Activated T-helper 17 cell treated with anti-CD3 and anti-CD28 coated beads, Interleukin-2, amount 50 U/mL, for 72 hours (primary cell): ENCODE measurements at regions not wholly inside any gene's neighbourhood (a gene's known extent, or its start where the extent isn't known, plus 50 kb on each side); places are given as distances from the start of the nearest gene placed in this dataset.

Experiments
- ATAC-seq: fragments of 150-1000 bp; cut with Tn5 transposase; replicated peaks from 2 replicates; pipeline ENCODE4 v1.10.0; 2021; ENCODE audit warnings: mild to moderate bottlenecking, moderate library complexity
- H3K27ac Mint-ChIP-seq: one replicate; pipeline ENCODE4 v1.8.0; 2022; ENCODE audit warnings: mixed read lengths
- H3K27me3 Mint-ChIP-seq: one replicate; pipeline ENCODE4 v1.8.0; 2022; ENCODE audit warnings: mixed read lengths
- H3K36me3 Mint-ChIP-seq: one replicate; pipeline ENCODE4 v1.8.0; 2022; ENCODE audit warnings: low read depth, mild to moderate bottlenecking, mixed read lengths
- H3K4me1 Mint-ChIP-seq: one replicate; pipeline ENCODE4 v1.8.0; 2022; ENCODE audit warnings: mixed read lengths
- H3K4me3 Mint-ChIP-seq: one replicate; pipeline ENCODE4 v1.8.0; 2022; ENCODE audit warnings: mild to moderate bottlenecking, mixed read lengths
- H3K9me3 Mint-ChIP-seq: one replicate; pipeline ENCODE4 v1.8.0; 2022; ENCODE audit warnings: mixed read lengths

- Mint-ChIP-seq H3K36me3 (no peaks in the 10 kb centered on the region), H3K4me3 (no peak overlapping the region), H3K9me3 (peaks cover 15% of the 10 kb centered on the region), H3K27me3 (no peaks in the 10 kb centered on the region), H3K4me1 (no peaks in the 10 kb centered on the region), H3K27ac (no peak overlapping the region)
- ATAC-seq = no peak
These were observed 1607.0 kb downstream of the PCDH9 start for GRCh38 chr13:65623148-65623547.

GRCh38 chr13:65615506-65615905 lies 1614.6 kb downstream of the PCDH9 start:
- ATAC-seq = no peak
- no peaks in the 10 kb centered on the region for H3K27me3 Mint-ChIP-seq
- H3K9me3 Mint-ChIP-seq = peaks cover 25% of the 10 kb centered on the region
- no peak overlapping the region for H3K4me3 Mint-ChIP-seq
- H3K4me1 Mint-ChIP-seq = no peaks in the 10 kb centered on the region
- H3K36me3 Mint-ChIP-seq = no peaks in the 10 kb centered on the region
- H3K27ac Mint-ChIP-seq = no peak overlapping the region

- Mint-ChIP-seq H3K27ac (no peak overlapping the region), H3K9me3 (peaks cover 18% of the 10 kb centered on the region), H3K36me3 (no peaks in the 10 kb centered on the region), H3K4me1 (no peaks in the 10 kb centered on the region), H3K4me3 (no peak overlapping the region), H3K27me3 (no peaks in the 10 kb centered on the region)
- ATAC-seq = no peak
These were observed 1617.1 kb downstream of the PCDH9 start for GRCh38 chr13:65613004-65613403.

DNA sequence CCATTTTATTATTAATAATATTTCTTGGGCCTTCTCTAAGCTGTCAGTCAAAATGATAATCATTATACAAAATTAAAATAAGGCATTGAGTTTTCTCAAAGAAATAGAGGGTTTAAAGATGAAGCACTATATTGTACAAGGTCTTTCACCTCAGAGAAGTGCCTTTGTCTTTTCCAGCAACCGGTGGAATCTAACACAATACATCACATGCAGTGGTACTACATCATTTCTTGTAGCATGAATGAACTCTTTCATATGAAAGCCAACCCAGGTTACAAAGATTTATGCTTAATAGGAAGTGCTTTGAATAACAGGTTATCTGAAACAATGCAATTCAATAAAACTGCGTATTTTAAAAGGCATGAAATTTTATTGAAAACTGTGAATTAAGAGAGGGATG lies 1620.8 kb downstream of the PCDH9 start:
- Mint-ChIP-seq H3K4me3 (no peak overlapping the region), H3K36me3 (no peaks in the 10 kb centered on the region), H3K27me3 (no peaks in the 10 kb centered on the region), H3K27ac (no peak overlapping the region), H3K4me1 (no peaks in the 10 kb centered on the region), H3K9me3 (peaks cover 10% of the 10 kb centered on the region)
- ATAC-seq = no peak

DNA sequence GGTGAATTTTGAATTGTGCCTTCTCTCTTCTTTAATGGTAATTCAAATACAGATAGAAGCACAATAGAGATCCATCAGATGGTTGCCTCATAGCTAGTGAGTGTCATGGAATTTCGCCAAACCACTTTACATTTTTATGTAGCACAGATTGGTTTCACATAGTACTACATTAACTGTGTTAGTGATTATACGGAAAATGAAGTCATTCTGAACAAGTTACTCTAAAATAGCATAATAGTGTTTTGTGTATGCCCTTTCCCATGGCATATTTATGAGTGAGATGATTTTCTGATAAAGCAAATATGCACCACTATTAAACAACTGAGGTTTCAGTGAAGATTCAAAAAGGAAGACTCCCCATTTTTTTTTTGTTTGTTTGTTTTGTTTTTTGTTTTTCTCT lies 1623.5 kb downstream of the PCDH9 start:
- no peak overlapping the region for H3K27ac Mint-ChIP-seq
- no peaks in the 10 kb centered on the region for H3K36me3 Mint-ChIP-seq
- H3K4me1 Mint-ChIP-seq = no peaks in the 10 kb centered on the region

DNA sequence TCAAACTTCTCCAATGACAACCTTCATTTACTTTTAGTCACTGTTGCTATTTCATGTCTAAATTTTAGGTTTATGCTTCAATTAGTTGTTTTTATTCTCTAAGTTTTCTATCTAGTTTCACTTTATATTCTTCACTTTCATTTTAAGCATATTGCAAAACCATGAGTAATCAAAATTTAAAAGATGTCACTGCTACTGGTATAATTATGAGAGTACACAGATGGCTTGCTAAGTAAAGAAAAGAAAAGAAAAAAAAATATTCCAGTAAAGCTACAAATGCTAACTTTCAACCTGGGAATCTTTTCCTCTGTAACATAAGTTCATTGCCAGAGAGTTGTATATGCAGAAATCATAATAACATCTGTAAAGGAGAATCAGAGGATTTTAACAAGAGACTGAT lies 1624.7 kb downstream of the PCDH9 start:
- ATAC-seq = no peak
- no peak overlapping the region for H3K27ac Mint-ChIP-seq
- H3K36me3 Mint-ChIP-seq = no peaks in the 10 kb centered on the region
- peaks cover 6% of the 10 kb centered on the region for H3K9me3 Mint-ChIP-seq
- H3K4me1 Mint-ChIP-seq = no peaks in the 10 kb centered on the region
- no peak overlapping the region for H3K4me3 Mint-ChIP-seq
- no peaks in the 10 kb centered on the region for H3K27me3 Mint-ChIP-seq

More for the DNA sequence above, 1623.5 kb downstream of the PCDH9 start:
- ATAC-seq = no peak
- Mint-ChIP-seq H3K4me3 (no peak overlapping the region), H3K9me3 (peaks cover 3% of the 10 kb centered on the region), H3K27me3 (no peaks in the 10 kb centered on the region)

GRCh38 chr13:65603160-65603559 lies 1627.0 kb downstream of the PCDH9 start:
- no peak overlapping the region for H3K4me3 Mint-ChIP-seq
- no peak overlapping the region for H3K27ac Mint-ChIP-seq
- no peaks in the 10 kb centered on the region for H3K27me3 Mint-ChIP-seq
- H3K4me1 Mint-ChIP-seq = no peaks in the 10 kb centered on the region
- no peaks in the 10 kb centered on the region for H3K36me3 Mint-ChIP-seq
- H3K9me3 Mint-ChIP-seq = peaks cover 12% of the 10 kb centered on the region
- ATAC-seq = no peak

GRCh38 chr13:65601855-65602254 lies 1628.3 kb downstream of the PCDH9 start:
- peaks cover 12% of the 10 kb centered on the region for H3K9me3 Mint-ChIP-seq
- H3K27me3 Mint-ChIP-seq = no peaks in the 10 kb centered on the region
- H3K27ac Mint-ChIP-seq = no peak overlapping the region
- no peak for ATAC-seq
- H3K4me3 Mint-ChIP-seq = no peak overlapping the region
- no peaks in the 10 kb centered on the region for H3K36me3 Mint-ChIP-seq
- no peaks in the 10 kb centered on the region for H3K4me1 Mint-ChIP-seq

DNA sequence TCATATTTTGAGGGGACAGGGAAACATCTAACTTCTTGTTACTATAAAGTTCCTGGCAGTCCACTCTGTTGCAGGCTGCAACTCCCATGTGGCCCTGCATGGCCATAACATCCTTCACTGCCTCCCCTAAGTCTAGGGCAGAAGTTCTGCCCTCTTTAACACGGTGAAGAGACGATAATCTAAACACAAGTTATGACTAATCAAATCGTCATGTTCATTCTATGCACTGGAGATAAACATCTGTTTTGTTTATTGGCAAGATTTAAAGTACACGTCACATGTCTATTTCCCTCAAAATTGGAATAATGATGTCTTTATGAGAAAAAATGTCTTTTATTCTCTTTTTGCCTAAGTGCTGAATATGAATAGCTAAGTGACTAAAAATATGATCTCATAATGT lies 1629.4 kb downstream of the PCDH9 start:
- no peak overlapping the region for H3K27ac Mint-ChIP-seq
- H3K4me3 Mint-ChIP-seq = no peak overlapping the region
- H3K4me1 Mint-ChIP-seq = no peaks in the 10 kb centered on the region
- no peaks in the 10 kb centered on the region for H3K36me3 Mint-ChIP-seq
- H3K27me3 Mint-ChIP-seq = no peaks in the 10 kb centered on the region
- ATAC-seq = no peak
- peaks cover 12% of the 10 kb centered on the region for H3K9me3 Mint-ChIP-seq

DNA sequence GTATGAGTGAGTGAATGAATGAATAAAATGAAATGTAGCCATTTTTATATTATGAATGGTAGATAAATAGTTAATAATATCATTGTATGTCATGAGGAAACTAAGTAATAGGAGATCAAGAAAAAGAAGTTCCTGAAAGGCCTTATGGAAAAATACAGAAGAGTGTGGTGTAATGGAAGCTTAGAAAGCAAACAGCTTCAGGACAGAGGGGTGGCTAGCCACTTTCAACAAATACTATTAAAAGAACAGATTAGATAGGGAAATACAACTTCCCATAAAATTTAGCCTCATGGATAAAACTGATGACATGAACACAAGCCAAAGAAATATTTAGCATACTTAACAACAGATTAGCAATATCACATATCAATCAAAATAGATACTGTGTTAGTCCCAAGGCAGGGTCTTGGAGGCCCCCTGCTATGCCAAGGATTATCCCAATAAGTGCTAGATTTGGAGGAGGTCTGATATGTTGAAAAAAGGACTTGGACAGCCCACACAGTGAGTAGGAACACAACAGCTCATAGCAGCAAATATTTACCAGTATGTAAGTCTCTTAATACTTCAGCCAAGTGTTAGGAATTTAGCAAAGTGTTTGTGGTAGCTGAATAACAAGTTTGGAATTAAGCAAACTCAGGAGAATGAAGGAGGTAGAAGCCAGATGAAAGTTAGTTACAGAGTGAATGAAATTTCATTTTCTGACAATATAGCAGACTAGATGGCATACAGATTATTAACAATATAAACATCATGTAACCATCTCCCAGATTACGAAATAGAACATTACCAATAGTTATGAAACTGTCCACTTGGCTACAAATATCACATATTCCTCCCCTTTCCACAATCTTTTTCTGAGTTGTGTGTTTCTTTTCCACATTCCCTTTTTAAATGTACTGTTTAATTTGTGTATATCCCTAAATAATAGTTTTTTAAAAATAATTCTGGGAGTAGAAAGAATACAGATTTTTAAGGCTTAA lies 1632.0 kb downstream of the PCDH9 start:
- no peaks in the 10 kb centered on the region for H3K36me3 Mint-ChIP-seq
- no peak overlapping the region for H3K27ac Mint-ChIP-seq
- no peak for ATAC-seq
- no peak overlapping the region for H3K4me3 Mint-ChIP-seq
- peaks cover 12% of the 10 kb centered on the region for H3K9me3 Mint-ChIP-seq
- no peaks in the 10 kb centered on the region for H3K4me1 Mint-ChIP-seq
- no peaks in the 10 kb centered on the region for H3K27me3 Mint-ChIP-seq

GRCh38 chr13:65595916-65596315 lies 1634.2 kb downstream of the PCDH9 start:
- Mint-ChIP-seq H3K36me3 (no peaks in the 10 kb centered on the region), H3K27ac (no peak overlapping the region), H3K27me3 (no peaks in the 10 kb centered on the region), H3K4me3 (no peak overlapping the region), H3K9me3 (peaks cover 9% of the 10 kb centered on the region), H3K4me1 (no peaks in the 10 kb centered on the region)
- no peak for ATAC-seq

DNA sequence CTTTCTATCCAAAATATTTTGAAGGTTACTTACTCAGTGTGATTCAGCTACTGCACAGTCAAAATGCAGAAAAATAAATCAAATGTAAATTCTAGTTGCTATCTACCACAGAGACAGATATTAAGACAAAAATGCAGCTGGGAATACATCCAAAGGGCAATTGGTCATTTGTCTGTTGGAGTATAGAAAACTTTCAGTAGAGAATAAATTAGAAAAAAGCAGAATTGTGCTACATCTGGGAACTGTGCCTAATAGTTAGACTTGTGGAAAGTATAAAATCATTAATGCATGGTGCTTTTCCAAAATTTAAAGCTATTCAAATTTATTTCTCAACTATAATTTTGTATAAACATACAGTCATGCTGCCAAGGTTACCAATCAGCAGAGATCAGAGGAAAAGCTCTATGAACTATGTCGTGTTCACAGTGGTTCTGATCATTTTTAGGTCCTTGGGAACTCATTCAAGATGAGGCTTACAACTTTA lies 1635.8 kb downstream of the PCDH9 start:
- Mint-ChIP-seq H3K27ac (no peak overlapping the region), H3K9me3 (peaks cover 10% of the 10 kb centered on the region), H3K36me3 (no peaks in the 10 kb centered on the region), H3K27me3 (no peaks in the 10 kb centered on the region), H3K4me1 (no peaks in the 10 kb centered on the region), H3K4me3 (no peak overlapping the region)
- no peak for ATAC-seq

DNA sequence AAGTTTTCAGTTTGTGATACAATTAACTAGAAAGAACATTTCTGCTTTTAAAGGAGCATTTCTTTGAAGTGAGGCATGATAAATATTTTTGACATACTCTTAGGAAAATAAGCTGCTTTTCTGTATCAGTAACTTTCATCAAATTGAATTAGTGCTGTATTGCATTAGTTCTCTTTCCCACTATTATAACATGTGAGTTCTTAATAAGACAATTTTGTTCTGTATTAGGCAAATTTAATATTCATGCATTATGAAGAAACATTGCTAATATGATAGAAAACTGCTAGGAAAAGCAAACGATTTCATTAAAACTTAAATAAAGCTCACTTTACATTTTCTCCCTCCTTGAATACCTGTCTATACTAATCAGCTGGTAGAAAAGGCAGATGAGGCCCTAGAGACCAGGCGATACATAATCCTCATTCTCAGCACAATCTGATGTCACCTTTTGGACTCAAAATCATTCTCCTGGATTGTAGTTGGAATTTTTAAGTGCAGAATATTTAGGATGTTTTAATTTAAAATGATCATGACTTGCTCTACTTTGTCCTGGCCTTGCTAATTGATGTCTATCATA lies 1636.8 kb downstream of the PCDH9 start:
- H3K36me3 Mint-ChIP-seq = no peaks in the 10 kb centered on the region
- H3K27ac Mint-ChIP-seq = no peak overlapping the region
- ATAC-seq = no peak
- H3K4me3 Mint-ChIP-seq = no peak overlapping the region
- H3K27me3 Mint-ChIP-seq = no peaks in the 10 kb centered on the region
- H3K9me3 Mint-ChIP-seq = peaks cover 8% of the 10 kb centered on the region
- H3K4me1 Mint-ChIP-seq = no peaks in the 10 kb centered on the region

DNA sequence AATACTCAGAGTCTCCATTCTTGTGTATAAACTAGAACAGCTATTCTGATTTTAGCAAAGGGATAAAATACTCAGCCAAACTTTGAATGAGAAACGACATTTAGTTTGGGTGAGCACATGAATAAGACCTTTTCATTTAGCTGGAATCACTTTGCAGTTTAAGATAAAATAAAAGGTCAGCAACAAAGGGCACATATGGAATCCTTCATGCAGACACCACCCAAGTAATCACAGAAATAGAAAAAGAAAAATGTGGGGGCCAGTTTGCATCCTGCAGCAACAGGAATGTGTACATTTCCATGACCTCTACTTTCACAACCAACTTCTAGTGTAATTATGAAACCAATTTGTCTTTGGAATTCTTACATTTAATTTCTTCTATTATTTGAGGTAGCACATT lies 1637.4 kb downstream of the PCDH9 start:
- no peak for ATAC-seq
- no peaks in the 10 kb centered on the region for H3K4me1 Mint-ChIP-seq
- no peaks in the 10 kb centered on the region for H3K27me3 Mint-ChIP-seq
- H3K27ac Mint-ChIP-seq = no peak overlapping the region
- peaks cover 13% of the 10 kb centered on the region for H3K9me3 Mint-ChIP-seq
- H3K36me3 Mint-ChIP-seq = no peaks in the 10 kb centered on the region
- no peak overlapping the region for H3K4me3 Mint-ChIP-seq

- H3K4me1 Mint-ChIP-seq = no peaks in the 10 kb centered on the region
- H3K27me3 Mint-ChIP-seq = no peaks in the 10 kb centered on the region
- no peak overlapping the region for H3K27ac Mint-ChIP-seq
- no peaks in the 10 kb centered on the region for H3K36me3 Mint-ChIP-seq
- peaks cover 33% of the 10 kb centered on the region for H3K9me3 Mint-ChIP-seq
- no peak for ATAC-seq
- no peak overlapping the region for H3K4me3 Mint-ChIP-seq
These were observed 1644.8 kb downstream of the PCDH9 start for GRCh38 chr13:65585346-65585745.
